Pulmonary artery endothelial cell (primary cell): ENCODE measurements at regions not wholly inside any gene's neighbourhood (a gene's known extent, or its start where the extent isn't known, plus 50 kb on each side); places are given as distances from the start of the nearest gene placed in this dataset.
"Not testable (repeated sequence)": the region's sequence is repeated elsewhere in the genome, so short reads cannot be mapped to it uniquely, and the experiment has no call there.

ENCODE experiments used
- DNase-seq: peaks from one replicate; pipeline ENCODE4 v3.0.0-alpha.2; 2011; ENCODE audit warnings: low read depth, low spot score

GRCh38 chr13:44711706-44712105, 135.6 kb upstream of the TSC22D1 start:
- no peak for DNase-seq

- DNase-seq: peak; percentile 79
Observed at GRCh38 chr13:44710576-44710975, 134.4 kb upstream of the TSC22D1 start.

- not testable (repeated sequence) for DNase-seq
Observed at GRCh38 chr13:44704811-44705210, 128.7 kb upstream of the TSC22D1 start.

- no peak for DNase-seq
Observed at GRCh38 chr13:44703371-44703770, 127.2 kb upstream of the TSC22D1 start.

GRCh38 chr13:44698066-44698465, 121.9 kb upstream of the TSC22D1 start:
- no peak for DNase-seq

DNA sequence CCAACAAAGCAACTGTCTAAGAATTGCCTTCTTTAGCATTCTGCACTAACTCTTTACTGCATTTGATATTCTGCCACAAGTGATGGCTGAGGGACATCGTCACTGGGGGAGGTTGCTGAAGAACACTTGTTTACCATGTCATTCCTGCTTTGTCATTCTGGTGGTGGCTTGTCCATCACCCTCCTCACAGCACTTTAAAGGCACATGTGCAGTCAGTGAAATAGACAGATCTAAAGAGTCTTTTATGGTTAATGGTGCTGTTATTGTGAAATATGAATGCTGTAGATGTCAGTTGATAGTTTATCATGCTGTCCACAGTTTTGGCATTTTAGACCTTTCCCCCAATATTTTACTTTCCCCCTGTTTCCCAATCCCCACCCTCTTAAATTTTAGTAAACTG, 120.9 kb upstream of the TSC22D1 start:
- no peak for DNase-seq

DNA sequence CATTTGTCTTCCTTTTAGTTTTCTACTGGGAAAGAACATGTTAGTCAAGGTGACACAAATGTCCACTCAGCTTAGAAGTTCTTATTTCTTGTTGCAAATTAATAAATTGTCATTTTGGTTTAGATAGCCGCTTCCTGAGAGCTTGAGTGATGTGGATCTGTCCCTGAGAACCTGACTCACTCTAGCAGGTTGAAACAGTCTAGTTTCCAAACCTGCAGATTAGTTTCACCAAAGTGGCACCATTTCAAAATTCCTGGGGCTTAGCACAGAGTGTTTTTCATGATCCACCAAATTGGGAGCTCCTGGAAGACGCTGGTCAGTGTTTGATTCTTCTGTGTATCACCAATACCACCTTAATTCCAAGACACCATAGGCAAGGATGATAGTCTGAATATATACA, 119.4 kb upstream of the TSC22D1 start:
- no peak for DNase-seq

- no peak for DNase-seq
Observed at GRCh38 chr13:44694842-44695241, 118.7 kb upstream of the TSC22D1 start.

- no peak for DNase-seq
Observed at GRCh38 chr13:44694291-44694690, 118.2 kb upstream of the TSC22D1 start.

DNA sequence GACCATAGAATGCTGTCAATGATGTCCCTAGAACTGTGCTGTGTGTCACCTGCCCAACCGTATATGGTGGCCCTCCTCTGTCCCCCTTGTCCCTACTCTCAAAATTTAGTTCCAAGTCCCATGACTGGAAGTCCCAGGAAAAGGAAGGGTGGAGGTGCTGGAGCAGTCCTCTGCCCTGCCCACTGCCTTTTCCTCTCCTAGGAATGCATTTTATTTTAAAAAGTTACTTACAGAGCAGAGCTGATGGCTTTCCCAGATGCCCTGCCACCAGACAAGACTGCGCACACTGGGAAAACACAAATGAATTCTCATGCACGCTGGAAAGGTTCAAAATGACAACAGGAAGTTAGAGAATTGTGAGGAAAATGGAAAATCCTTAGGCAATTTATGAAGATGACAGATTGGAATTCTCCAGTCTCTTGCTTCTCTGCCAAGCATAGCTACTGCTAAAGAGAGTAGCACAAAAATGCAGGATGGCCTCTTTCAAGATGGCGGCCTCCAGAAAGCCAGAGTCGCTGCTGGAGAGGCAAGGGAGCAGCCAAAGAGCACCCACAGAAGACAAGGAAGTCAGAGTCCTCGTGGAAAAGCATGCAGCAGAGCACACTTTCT, 117.1 kb upstream of the TSC22D1 start:
- no peak for DNase-seq

DNA sequence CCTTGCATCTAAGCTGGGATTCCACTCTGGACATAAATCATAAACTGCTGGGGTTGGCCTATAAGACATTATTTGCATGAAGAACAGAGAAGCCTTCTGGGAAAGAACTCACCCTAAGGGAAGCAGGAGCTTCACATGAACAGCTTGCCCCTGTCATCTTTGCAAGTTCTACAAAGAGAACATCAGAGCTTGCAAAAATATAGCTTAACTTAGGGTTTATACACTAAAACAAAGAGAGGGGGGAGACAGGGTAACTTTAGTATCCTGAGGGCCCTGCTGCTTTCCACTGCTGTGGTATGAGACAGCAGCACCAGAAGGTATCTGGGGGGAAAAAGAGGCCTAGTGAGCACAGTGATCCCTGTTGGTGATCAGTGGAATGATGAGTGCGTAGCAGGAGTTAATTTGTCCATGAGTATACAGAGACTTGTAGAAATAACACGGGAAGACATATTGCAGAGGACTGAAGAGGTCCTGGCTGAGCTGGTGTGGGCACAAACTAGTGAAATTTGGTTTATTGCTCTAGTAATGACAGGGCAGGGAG, 116.1 kb upstream of the TSC22D1 start:
- DNase-seq: no peak

DNA sequence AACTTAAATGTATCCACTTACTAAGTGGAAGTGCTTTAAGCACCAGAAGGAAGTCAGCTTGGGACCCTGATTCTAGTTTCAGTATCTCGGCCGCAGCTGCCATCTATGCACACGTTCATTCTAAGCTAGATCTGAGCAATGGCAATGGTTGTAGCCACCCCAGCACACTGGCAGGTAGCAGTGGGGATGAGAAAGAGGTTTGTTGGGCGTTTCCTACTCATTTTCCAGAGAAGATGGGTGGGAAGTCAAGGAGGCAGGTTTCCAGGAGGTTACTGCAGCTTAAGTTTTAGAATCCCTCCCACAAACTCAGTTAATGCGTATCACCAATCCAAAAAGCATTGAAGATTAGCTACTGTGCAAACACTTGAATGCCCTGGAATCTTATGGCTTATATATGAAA, 114.2 kb upstream of the TSC22D1 start:
- no peak for DNase-seq

GRCh38 chr13:44688652-44689051, 112.5 kb upstream of the TSC22D1 start:
- DNase-seq: no peak

GRCh38 chr13:44686531-44686934, 110.4 kb upstream of the TSC22D1 start:
- DNase-seq: no peak

GRCh38 chr13:44685641-44686040, 109.5 kb upstream of the TSC22D1 start:
- peak; percentile 10 for DNase-seq

DNA sequence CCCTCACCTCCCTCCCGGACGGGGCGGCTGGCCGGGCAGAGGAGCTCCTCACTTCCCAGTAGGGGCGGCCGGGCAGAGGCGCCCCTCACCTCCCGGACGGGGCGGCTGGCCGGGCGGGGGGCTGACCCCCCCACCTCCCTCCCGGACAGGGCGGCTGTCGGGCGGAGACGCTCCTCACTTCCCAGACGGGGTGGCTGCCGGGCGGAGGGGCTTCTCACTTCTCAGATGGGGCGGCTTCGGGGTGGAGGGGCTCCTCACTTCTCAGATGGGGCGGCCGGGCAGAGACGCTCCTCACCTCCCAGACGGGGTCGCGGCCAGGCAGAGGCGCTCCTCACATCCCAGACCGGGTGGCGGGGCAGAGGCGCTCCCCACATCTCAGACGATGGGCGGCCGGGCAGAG, 106.3 kb upstream of the TSC22D1 start:
- DNase-seq: not testable (repeated sequence)

DNA sequence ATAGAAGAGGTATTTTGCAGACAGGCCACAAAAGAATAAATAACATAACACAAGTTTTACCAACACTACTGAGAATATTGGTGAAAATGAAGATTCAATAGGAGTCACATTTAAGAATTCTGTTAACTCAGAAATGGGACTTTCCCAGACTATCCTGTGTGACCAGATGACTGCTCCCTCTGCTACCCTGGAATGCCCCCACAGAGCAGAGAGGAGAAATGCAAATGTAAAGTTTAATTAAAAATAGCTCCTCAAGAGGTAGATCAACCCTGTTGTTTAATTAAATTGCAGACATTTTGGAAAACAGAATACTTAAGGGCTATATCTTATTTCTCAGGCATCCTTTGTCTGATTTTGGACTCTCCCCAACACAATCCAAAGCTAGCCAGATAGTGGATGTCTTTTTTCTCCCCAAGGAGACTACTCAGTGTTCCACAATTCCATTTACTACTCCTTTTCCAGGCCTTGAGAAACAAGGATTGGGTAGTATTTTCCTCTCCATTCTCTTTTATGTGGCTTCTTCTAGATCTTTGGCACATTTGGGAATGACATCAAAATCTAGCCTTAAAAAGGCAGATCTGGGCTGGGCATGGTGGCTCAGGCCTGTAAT, 104.7 kb upstream of the TSC22D1 start:
- no peak for DNase-seq

DNA sequence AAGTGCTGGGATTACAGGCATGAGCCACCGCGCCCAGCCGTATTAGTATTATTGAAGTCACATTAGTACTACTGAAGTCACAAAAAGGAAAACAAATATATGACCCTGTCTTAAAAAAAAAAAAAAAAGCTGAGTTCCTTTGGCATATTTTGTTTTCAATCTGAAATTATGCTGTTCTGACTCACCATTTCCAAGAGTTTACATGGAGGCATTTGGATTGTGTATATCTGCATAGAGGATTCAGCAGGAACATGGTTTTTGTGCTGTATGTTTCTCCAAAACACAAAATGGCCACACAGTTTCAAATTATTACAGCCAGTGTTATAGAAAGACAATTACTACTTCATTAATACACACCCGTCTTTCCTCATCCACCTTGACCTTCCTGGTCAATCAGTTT, 103.5 kb upstream of the TSC22D1 start:
- no peak for DNase-seq

DNA sequence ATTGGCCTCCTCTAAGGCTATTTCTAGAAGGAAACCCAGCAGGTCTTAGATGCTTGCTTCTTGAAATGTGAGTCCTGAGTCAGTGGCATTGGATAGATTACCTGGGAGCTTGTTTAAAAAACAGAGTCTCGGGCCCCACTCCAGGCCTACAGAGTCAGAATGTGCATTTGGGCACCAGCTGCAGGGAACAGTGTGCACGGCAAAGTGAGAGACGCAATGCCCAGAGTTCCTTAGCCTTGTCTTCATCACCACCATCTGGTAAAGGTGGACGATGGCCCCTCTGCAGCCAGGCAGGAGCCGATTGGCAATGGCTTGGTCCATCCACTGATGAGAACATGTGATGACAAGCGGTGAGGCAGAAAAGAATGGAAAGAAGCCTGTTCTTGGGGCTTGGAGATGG, 102.1 kb upstream of the TSC22D1 start:
- no peak for DNase-seq

DNA sequence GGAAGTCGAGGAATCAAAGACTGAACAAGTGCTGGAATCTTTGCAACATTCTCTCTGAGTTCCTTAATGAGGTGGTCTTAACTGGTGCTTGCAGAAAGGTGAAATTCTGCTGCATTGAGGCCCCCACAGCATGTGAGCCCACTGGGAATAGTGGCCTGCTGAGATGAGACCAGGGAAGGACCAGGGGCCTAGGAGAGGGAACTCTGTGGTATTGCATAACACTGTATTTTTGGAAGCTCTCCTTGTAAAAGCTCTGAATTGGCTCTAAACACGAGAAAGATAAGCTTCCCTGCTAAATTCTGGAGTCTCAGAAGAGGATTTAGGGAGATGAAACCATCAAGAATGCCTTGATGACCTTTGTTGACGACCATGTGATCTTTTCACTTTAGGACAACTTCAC, 100.4 kb upstream of the TSC22D1 start:
- no peak for DNase-seq

DNA sequence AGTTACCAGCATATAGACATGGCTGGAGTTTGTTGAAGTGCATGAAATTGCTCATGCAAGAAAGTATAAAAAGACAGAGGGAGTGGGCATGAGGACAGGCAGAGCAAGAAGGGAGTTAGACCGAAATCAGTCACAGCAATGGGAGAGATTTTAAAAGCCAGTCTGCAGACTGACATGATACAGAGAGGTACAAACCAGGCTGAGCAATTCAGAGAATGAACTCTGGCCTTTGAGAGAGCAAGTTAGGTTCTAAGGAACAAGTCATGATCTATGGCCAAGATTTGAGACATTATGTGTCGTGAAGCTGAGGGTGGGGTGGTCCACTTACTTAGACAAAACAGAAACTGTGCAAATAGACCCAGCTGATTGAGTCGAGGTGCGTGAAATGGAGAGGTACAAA, 93.4 kb upstream of the TSC22D1 start:
- no peak for DNase-seq

DNA sequence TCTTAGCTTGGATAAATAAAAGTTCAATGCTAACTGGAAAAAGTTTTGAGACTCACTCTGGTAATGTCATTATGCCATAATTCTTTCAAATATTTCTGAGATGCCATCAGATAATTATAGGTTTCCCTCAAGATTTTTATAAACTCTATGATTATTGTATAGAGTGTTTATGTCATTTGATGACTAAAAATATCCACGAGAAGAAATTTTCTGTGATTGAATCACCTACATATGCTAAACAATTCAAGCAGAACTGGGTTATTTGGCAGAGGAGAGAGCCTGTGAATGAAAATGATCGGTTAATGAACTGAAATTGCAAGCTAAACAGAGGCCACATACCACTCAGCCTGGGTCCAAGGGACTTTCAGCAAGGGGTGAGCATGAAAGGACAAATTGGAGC, 92.6 kb upstream of the TSC22D1 start:
- DNase-seq: no peak

DNA sequence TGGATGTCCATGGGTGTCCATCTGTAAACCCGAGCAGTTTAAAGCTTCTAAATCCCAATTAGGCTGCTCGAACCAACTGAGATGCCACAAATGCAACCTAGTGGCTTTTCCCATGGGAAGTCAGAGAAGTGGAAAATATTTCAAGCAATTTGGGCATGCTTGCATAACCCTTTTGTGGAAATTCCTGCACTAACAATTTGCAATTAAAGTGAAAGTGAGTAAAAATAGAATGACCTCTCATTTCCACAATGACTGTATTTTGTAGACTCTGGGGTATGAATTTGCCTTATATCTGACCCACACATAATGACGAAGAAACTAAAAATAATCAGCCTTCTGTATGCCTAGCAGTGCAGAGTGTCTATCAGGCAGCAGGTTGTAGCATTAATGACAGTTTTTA, 91.8 kb upstream of the TSC22D1 start:
- no peak for DNase-seq
